Stimulated activated CD8-positive, alpha-beta memory T cell treated with anti-CD3 and anti-CD28 coated beads, Interleukin-12 subunit alpha, Interleukin-12 subunit beta, amount 100 ng/mL, for 24 hours (primary cell): ENCODE measurements at regions not wholly inside any gene's neighbourhood (a gene's known extent, or its start where the extent isn't known, plus 50 kb on each side); places are given as distances from the start of the nearest gene placed in this dataset.

ENCODE experiments used
- DNase-seq: peaks from one replicate; pipeline ENCODE4 v3.0.0-alpha.2; 2020; ENCODE audit errors: extremely low read depth

DNA sequence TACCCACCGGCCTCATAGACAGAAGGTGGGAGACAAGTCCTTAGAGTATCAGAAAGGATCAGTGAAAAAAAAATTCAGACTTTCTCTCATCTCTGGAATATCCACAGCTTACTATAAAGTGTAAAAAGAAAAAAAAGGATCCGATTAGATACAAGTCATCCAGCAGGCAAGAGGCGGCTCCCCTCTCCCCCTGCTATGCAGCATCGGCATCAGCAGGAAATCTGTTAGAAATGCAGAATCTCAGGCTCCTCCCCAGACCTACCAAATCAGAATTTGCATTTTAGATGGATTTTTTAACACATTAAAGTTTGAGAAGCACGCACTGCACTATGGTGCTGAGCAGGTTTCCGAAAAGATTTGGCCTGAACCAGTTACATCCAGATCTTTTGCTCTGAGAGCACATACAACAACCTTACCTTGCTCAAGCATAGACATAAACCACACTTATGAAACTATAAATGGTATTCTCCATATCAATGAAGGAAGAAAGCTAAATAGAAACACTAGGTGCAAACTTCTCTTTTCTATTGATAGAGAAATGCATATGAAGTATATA, 117.0 kb upstream of the POU3F2 start:
- no peak for DNase-seq

DNA sequence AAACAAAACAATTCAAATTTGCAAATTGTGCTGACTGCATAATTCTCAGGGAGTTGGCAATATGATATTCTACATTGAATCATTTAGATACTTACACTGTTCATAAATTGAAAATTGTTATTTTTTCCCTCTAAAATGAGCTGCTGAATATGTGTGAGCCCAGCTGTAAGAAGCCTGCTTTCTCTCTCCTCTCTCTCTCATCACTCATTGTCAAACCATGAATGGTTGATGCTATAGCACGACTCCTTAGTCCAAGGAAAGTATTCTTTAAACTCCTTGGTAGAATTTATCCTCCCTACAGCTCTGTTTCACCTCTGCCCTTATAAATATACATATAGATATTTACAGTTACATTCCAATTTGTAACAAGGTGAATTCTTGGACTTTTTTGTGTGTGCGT, 116.4 kb upstream of the POU3F2 start:
- no peak for DNase-seq

DNA sequence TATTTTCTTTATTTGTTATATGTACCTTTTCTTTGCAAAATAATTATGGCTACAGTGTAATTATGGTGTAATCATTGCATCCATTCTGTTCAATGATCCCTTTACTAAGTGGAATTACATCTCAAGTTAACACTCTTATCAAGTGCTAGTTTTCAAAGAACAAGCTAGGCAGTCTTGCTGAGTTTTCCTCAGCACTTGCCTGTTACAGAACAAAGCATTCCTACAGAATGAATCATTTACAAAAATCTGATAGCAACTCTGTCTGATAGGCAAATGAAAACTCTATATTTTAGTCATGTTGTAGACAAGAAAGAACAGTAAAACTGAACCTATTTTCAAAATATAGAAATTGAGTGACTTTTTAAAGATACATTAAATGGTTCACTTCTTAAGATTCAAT, 109.8 kb upstream of the POU3F2 start:
- no peak for DNase-seq

DNA sequence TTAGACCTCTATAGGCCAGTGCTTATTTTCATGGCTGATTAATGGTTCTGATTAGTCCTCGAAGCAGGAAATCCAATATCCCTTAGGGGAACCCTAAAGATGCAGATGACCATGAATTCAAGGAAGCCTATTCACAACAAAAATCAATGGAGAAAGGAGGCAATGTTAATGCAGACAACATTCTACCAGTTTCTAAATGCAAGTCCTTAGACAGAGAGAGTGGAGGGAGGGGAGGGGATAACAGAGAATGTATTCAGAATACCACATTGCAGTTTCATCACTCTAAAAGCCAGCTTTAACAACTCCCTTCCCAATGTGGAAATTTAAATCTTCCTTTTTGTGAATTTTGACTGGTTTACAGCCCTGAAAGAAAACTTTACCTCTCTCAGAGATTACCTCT, 87.1 kb upstream of the POU3F2 start:
- DNase-seq, result no peak

DNA sequence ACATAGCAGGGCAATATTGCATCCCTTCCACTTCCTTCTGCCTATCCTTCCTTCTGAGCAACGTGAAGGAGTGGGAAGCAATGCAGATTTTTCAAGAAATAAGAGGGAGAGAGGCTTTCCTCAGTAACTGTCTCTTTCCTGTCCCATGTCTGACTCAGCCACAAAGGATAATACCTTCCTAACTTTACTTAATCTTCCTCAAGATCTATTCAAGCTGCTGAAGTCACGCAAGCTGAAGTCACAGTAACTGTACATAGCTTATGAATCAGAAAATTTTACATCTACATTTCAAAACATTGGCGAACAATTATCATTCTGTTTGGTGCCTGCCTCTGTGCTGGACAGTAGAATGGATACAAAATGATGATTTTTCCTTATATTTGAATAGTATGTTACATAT, 86.4 kb upstream of the POU3F2 start:
- DNase-seq, result no peak

DNA sequence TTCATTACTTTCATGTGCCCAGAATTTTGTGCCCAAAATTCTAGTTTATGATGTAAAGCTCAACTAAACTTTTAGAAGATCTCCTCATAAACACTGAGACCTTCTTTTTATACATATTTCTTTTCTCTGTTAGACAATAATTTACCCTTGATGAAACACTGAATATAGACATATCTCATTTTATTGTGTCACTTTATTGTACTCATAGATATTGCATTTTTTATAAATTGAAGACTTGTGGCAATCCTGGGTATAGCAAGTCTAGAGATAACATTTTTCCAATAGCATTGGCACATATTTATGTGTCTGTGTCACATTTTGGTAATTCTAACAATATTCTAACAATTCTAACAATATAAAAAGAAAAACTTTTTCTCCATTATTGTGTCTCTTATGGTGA, 74.9 kb upstream of the POU3F2 start:
- DNase-seq, result no peak

DNA sequence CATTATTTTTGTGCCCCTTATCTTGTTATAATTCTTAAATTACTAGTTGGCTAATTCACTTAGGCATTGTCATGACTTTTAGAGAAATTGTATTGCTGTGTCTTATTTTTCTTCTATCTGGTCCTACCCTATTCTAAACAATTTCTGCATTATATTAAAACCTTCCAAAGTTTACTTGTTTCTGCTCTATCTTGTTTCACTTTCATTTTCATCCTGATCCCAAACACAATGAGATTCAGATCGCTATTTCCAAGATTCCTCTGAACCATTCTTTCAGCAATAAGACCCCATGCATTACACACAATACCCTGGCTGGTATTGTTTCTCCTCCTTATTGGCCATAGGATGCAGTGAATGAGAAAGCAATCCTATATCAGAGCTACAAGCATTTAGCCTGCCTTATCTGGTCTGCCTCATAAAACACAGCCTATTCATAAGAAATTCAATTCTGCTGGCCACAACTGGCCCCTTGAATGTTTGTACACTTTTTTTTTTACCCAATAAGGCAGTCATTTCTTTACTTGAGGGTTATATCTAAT, 69.9 kb upstream of the POU3F2 start:
- no peak for DNase-seq

DNA sequence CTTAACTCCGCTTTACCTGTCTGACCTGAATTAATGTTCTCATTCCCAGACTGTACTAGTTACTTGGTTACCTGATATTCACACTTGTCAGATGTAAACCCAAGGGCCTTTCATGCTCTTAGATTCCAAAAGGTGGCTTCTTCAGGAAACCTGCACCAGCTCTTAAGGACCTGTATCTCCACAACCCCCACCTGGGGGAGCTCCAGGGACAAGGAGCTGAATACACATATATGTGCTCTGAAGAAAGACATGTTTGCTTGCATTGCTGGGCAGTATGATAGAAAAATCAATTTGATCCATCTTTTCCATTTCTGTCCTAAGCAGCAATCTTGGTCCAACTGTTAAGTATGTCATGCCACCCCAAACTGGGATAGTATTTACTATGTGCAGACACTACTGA, 64.8 kb upstream of the POU3F2 start:
- no peak for DNase-seq

DNA sequence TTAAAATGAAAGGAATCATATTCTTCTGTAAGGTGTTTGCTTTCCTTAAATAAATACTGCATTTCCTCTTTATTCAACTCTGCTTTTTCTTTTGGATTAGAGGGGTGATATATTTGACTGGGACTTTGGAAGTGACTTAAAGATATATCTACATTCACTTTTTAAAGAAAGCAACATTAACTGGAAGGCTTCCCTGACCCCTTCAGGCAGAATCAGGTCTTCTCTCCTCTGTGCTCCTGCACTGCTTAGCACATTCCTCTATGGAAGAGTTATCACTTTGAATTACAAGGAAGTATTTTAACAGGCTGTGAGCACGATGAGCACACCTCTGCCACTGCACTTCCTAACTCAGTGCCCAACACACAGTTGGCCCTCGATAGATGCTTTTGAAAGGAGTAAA, 59.2 kb upstream of the POU3F2 start:
- DNase-seq, result no peak

DNA sequence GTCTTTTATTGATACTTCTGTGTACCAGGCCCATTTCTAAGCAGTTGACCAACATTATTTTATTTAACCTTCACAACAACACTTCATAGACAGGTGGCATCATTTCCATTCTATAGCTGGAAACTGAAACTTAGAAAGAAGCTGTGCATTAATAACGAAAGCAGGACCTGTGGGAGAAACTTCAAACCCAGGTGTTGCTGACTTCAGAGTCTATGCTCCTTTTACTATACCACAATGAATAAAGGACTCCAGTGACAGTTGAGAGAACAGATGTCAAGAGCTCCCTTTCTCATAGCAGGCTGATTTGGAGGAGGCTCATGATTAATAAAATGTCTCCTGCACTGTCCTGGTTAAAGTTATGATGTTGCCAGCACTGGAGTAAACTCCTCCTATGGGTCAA, 56.6 kb upstream of the POU3F2 start:
- no peak for DNase-seq

DNA sequence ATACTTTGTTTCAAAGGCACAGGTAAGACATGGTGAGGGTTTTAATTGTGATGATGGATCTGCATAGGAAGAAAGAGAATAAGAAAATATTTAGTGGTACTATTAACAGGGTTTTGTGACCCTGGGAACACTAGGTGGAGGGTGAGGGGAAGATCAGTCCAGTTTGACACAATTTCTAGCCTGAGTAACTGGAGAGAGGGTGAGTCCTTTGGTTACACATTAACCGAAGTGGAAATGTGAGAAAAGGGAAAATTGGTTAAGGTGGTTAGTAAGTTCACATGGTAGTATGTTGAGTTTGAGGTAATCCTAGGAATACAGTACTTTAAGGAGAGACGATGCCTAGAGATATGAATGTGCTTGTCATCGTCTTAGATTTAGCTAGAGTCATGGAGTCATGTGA, 54.8 kb upstream of the POU3F2 start:
- no peak for DNase-seq

DNA sequence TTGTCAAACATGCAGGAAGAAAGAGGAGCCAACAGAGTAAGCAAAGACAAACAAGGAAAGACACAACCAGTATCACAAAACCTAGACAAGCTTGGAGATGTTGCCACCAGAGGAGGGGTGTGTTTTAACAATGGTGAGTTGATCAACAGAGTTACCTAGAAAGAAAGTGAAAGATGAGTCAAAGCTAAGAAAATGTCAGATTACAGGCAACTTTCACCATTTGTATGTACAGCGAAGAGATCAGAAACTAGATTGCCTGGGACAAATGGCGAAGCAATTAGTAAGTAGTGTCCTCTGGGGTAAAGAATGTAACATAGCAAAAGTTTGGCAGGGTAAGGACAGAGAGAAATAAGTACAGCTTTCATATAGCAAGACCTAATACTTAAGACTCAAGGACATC, 51.6 kb upstream of the POU3F2 start:
- DNase-seq, result no peak

DNA sequence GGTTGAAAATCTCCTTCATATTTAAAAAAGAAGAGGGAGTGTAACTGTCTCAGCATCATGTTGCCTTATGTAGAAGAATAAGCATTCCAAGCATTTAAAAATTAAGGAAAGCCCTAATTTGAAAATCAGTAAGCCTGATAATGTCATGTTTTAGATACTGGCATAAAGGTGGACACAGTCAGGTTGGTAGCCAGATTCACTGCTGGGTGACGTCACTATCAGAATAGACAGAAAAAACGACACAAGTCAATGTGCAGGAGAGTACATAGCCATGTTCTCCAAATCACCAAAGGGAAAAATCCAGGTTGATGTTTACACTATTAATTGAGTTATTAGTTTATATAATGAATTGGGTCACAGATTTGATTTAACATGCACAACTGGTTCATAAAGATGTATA, 50.8 kb upstream of the POU3F2 start:
- DNase-seq, result no peak
